Neural cell (in vitro differentiated cells): ENCODE measurements at regions not wholly inside any gene's neighbourhood (a gene's known extent, or its start where the extent isn't known, plus 50 kb on each side); places are given as distances from the start of the nearest gene placed in this dataset.

Source experiments
- H2AFZ ChIP-seq: fragments of 200-600, 300-800 bp; sonication (generic), shearing (Covaris generic); 2 replicates; pipeline ENCODE4 v1.6.0; 2014; ENCODE audit warnings: low read depth, mild to moderate bottlenecking, antibody characterized with exemption, low read length, moderate library complexity
- H3F3A ChIP-seq: fragments of 200-600 bp; shearing (Covaris generic); 2 replicates; pipeline ENCODE4 v1.6.1; 2016; ENCODE audit warnings: mild to moderate bottlenecking, moderate library complexity, mixed read lengths, antibody characterized with exemption, low read length; ENCODE audit not compliant: insufficient read depth, poor library complexity, severe bottlenecking
- H3K27ac ChIP-seq: fragments of 200-600, 300-800 bp; sonication (generic), shearing (Covaris generic); 2 replicates; pipeline ENCODE4 v1.5.1; 2014; ENCODE audit warnings: mild to moderate bottlenecking, low read length, moderate library complexity
- H3K27me3 ChIP-seq: fragments of 300-800, 200-600 bp; sonication (generic), shearing (Covaris generic); 2 replicates; pipeline ENCODE4 v1.6.0; 2014; ENCODE audit warnings: mild to moderate bottlenecking, low read depth, low read length, moderate library complexity; ENCODE audit not compliant: insufficient read depth
- H3K36me3 ChIP-seq: fragments of 300-800, 200-600 bp; sonication (generic), shearing (Covaris generic); 2 replicates; pipeline ENCODE4 v1.5.1; 2014; ENCODE audit warnings: mild to moderate bottlenecking, antibody characterized with exemption, low read length, moderate library complexity; ENCODE audit not compliant: insufficient read depth
- H3K4me2 ChIP-seq: fragments of 300-800, 200-600 bp; sonication (generic), shearing (Covaris generic); 2 replicates; pipeline ENCODE4 v1.6.0; 2014; ENCODE audit warnings: mild to moderate bottlenecking, low read length
- H3K4me3 ChIP-seq: fragments of 300-800, 200-600 bp; sonication (generic), shearing (Covaris generic); 2 replicates; pipeline ENCODE4 v1.5.1; 2014; ENCODE audit warnings: mild to moderate bottlenecking, low read length, moderate library complexity
- H3K79me2 ChIP-seq: fragments of 200-600 bp; shearing (Covaris generic); replicated peaks from 2 replicates; pipeline ENCODE4 v1.6.0; 2014; ENCODE audit warnings: mild to moderate bottlenecking, low read length, moderate library complexity; ENCODE audit not compliant: insufficient read depth
- H3K9ac ChIP-seq: fragments of 300-800, 200-600 bp; sonication (generic), shearing (Covaris generic); 2 replicates; pipeline ENCODE4 v1.6.1; 2016; ENCODE audit warnings: mild to moderate bottlenecking, low read length, mixed read lengths
- H3K9me2 ChIP-seq: fragments of 200-600 bp; shearing (Covaris generic); 2 replicates; pipeline ENCODE4 v1.6.1; 2016; ENCODE audit warnings: mild to moderate bottlenecking, low read length, mixed read lengths; ENCODE audit not compliant: insufficient read depth
- H3K9me3 ChIP-seq: fragments of 200-600, 300-800 bp; sonication (generic), shearing (Covaris generic); 2 replicates; pipeline ENCODE4 v1.6.1; 2016; ENCODE audit warnings: mild to moderate bottlenecking, mixed run types, low read length, moderate library complexity, mixed read lengths
- H4K20me1 ChIP-seq: fragments of 200-600 bp; shearing (Covaris generic); 2 replicates; pipeline ENCODE4 v1.6.1; 2016; ENCODE audit warnings: mild to moderate bottlenecking, mixed run types; ENCODE audit not compliant: insufficient read depth
- CTCF ChIP-seq: fragments of 450-650 bp; IDR thresholded peaks from 2 replicates; pipeline ENCODE4 v1.5.1; 2014; ENCODE audit warnings: antibody characterized with exemption, mild to moderate bottlenecking, moderate library complexity; ENCODE audit not compliant: poor library complexity, severe bottlenecking
- EP300 ChIP-seq: fragments of 450-650 bp; conservative IDR thresholded peaks from 2 replicates; pipeline ENCODE4 v1.6.1; 2014; ENCODE audit warnings: antibody characterized with exemption, mild to moderate bottlenecking, moderate library complexity; ENCODE audit not compliant: poor library complexity, severe bottlenecking
- EZH2 ChIP-seq: fragments of 200-600, 300-800 bp; shearing (Covaris generic), sonication (generic); IDR thresholded peaks from 2 replicates; pipeline ENCODE4 v1.6.1; 2014; ENCODE audit warnings: antibody characterized with exemption, low read length, borderline replicate concordance, mild to moderate bottlenecking; ENCODE audit not compliant: insufficient read depth, poor library complexity, severe bottlenecking
- MXI1 ChIP-seq: fragments of 450-650 bp; conservative IDR thresholded peaks from 2 replicates; pipeline ENCODE4 v1.6.1; 2014; ENCODE audit warnings: antibody characterized with exemption, mild to moderate bottlenecking; ENCODE audit not compliant: poor library complexity, severe bottlenecking
- POLR2AphosphoS5 ChIP-seq: IDR thresholded peaks from 2 replicates; pipeline ENCODE4 v1.6.1; 2012
- RAD21 ChIP-seq: fragments of 450-650 bp; conservative IDR thresholded peaks from 2 replicates; pipeline ENCODE4 v1.6.1; 2014; ENCODE audit warnings: antibody characterized with exemption, mild to moderate bottlenecking, moderate library complexity
- REST ChIP-seq: IDR thresholded peaks from 2 replicates; pipeline ENCODE4 v1.6.1; 2012; ENCODE audit warnings: borderline replicate concordance
- SMC3 ChIP-seq: fragments of 450-650 bp; conservative IDR thresholded peaks from 2 replicates; pipeline ENCODE4 v1.6.1; 2014; ENCODE audit warnings: antibody characterized with exemption, mild to moderate bottlenecking, moderate library complexity; ENCODE audit not compliant: poor library complexity
- TAF1 ChIP-seq: IDR thresholded peaks from 2 replicates; pipeline ENCODE4 v1.6.1; 2012; ENCODE audit warnings: low read depth

DNA sequence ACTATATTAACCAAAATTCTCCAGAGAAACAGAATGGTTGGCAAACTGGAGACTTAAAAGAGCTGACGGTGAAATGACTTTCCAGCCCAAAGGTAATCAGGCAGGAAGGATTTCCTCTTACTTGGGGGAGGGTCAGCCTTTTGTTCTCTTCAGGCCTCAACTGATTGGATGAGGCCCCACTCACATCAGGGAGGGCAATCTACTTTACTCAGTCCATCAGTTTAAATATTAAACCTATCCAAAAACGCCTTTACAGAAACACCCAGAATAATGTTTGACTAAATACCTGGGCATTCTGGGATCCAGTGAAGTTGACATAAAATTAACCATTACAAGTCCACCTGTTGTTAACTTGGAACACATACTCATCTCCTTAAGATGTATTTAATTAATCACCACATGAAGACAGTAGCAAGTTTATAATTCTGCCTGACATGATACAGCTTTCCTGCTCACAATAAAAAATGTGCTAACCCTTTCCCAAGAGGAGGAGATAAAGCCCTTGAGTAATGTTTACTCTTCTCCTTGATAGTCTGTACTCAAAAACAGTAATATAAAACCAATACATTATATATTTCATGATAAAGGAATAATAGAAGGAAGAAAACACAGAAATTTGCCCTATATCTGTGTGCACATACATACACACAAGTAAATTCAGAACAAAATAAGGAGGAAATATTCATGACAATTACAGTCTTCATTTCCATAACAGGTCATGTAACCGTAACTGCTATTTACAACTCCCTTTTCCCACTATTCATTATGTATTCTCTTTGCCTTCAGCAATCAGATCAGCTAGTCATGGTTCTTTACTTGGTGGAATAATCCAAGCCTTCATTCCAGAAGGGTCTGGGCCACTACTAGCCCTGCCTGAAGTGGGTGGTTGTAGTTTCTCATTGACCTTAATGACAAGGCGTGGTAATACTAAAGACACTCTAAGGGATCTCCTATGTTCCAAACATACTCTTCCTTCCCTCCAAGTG, 107.5 kb upstream of the RUNX1 start:
- H3K27ac ChIP-seq, result no peak overlapping the region
- H3K4me3 ChIP-seq, result no peak overlapping the region
- no peak overlapping the region for H2AFZ ChIP-seq
- H3K36me3 ChIP-seq, result no peaks in the 10 kb centered on the region
- H3K4me2 ChIP-seq, result no peak overlapping the region
- no peaks in the 10 kb centered on the region for H3K9me3 ChIP-seq
- H3K27me3 ChIP-seq, result no peaks in the 10 kb centered on the region
- H3K9me2 ChIP-seq, result no peaks in the 10 kb centered on the region
- H3K9ac ChIP-seq, result no peak overlapping the region
- no peaks in the 10 kb centered on the region for H3K79me2 ChIP-seq
- TF ChIP-seq POLR2AphosphoS5 (no peak), REST (no peak), TAF1 (no peak), SMC3 (no peak), EZH2 (no peak), MXI1 (no peak), RAD21 (no peak), EP300 (no peak), CTCF (no peak)
- H4K20me1 ChIP-seq, result no peaks in the 10 kb centered on the region
- H3F3A ChIP-seq, result no peaks in the 10 kb centered on the region

DNA sequence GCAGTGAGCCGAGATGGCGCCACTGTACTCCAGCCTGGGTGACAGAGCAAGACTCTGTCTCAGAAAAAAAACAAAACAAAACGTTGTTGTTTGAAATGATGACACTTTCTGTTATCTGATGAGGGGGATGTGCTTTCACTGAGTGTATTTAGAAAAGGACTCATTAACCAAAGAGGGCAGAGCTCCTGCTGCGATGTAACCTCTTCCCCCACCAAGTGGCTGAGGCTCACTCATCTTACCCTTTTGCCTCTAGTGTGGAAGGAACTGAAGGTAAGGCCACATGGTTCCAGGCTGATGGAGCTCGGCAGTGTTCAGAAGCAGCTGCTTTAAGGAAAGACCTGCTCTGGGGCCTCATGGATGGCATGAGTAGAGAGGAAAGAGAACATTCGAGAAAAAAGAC, 105.7 kb upstream of the RUNX1 start:
- H3K27ac ChIP-seq, result no peak overlapping the region
- no peaks in the 10 kb centered on the region for H3F3A ChIP-seq
- no peaks in the 10 kb centered on the region for H3K9me3 ChIP-seq
- H2AFZ ChIP-seq, result no peak overlapping the region
- H3K9ac ChIP-seq, result no peak overlapping the region
- H3K9me2 ChIP-seq, result no peaks in the 10 kb centered on the region
- no peaks in the 10 kb centered on the region for H3K79me2 ChIP-seq
- no peak for TF ChIP-seq EP300
- TF ChIP-seq CTCF, result no peak
- TF ChIP-seq MXI1, result no peak
- no peak for TF ChIP-seq EZH2
- no peak for TF ChIP-seq RAD21
- H4K20me1 ChIP-seq, result no peaks in the 10 kb centered on the region
- H3K27me3 ChIP-seq, result no peaks in the 10 kb centered on the region
- no peak overlapping the region for H3K4me2 ChIP-seq
- H3K4me3 ChIP-seq, result no peak overlapping the region
- H3K36me3 ChIP-seq, result no peaks in the 10 kb centered on the region
